Mesendoderm (in vitro differentiated cells): ENCODE measurements at regions not wholly inside any gene's neighbourhood (a gene's known extent, or its start where the extent isn't known, plus 50 kb on each side); places are given as distances from the start of the nearest gene placed in this dataset.

Experiments used
- DNase-seq: peaks from one replicate; pipeline ENCODE4 v3.0.0; 2013
- H2AK5ac ChIP-seq: 2 replicates; pipeline ENCODE4 v1.6.1; 2013; ENCODE audit warnings: low read length, inconsistent platforms
- H2BK120ac ChIP-seq: 2 replicates; pipeline ENCODE4 v1.6.1; 2013; ENCODE audit warnings: low read depth, mild to moderate bottlenecking, low read length, moderate library complexity, mixed read lengths
- H2BK15ac ChIP-seq: replicated peaks from 2 replicates; pipeline ENCODE4 v1.6.1; 2013; ENCODE audit warnings: low read depth, mild to moderate bottlenecking, moderate library complexity
- H2BK5ac ChIP-seq: 2 replicates; pipeline ENCODE4 v1.6.1; 2013; ENCODE audit warnings: low read length, inconsistent platforms
- H3K18ac ChIP-seq: 2 replicates; pipeline ENCODE4 v1.6.1; 2013; ENCODE audit warnings: mild to moderate bottlenecking, low read length, mixed read lengths
- H3K23ac ChIP-seq: one replicate; pipeline ENCODE4 v1.6.1; 2013; ENCODE audit warnings: low read length
- H3K27ac ChIP-seq: 2 replicates; pipeline ENCODE4 v1.5.1; 2013; ENCODE audit warnings: low read depth, mild to moderate bottlenecking, inconsistent platforms, low read length, moderate library complexity
- H3K27me3 ChIP-seq: 2 replicates; pipeline ENCODE4 v1.6.1; 2013; ENCODE audit warnings: low read length, control low read depth, mild to moderate bottlenecking, inconsistent platforms; ENCODE audit not compliant: insufficient read depth, poor library complexity
- H3K36me3 ChIP-seq: 2 replicates; pipeline ENCODE4 v1.6.1; 2013; ENCODE audit warnings: low read length, inconsistent platforms; ENCODE audit not compliant: control insufficient read depth, insufficient read depth
- H3K4ac ChIP-seq: one replicate; pipeline ENCODE4 v1.6.1; 2013; ENCODE audit warnings: low read depth, mild to moderate bottlenecking, low read length, moderate library complexity
- H3K4me1 ChIP-seq: 2 replicates; pipeline ENCODE4 v1.6.1; 2013; ENCODE audit warnings: low read depth, low read length, inconsistent platforms; ENCODE audit not compliant: control insufficient read depth
- H3K4me2 ChIP-seq: 2 replicates; pipeline ENCODE4 v1.6.1; 2013; ENCODE audit warnings: low read length
- H3K4me3 ChIP-seq: 2 replicates; pipeline ENCODE4 v1.5.1; 2013; ENCODE audit warnings: mild to moderate bottlenecking, low read length
- H3K56ac ChIP-seq: one replicate; pipeline ENCODE4 v1.6.1; 2013; ENCODE audit warnings: low read length
- H3K79me1 ChIP-seq: 2 replicates; pipeline ENCODE4 v1.6.1; 2013; ENCODE audit warnings: low read length, inconsistent platforms
- H3K79me2 ChIP-seq: 2 replicates; pipeline ENCODE4 v1.6.1; 2013; ENCODE audit warnings: mild to moderate bottlenecking, low read length; ENCODE audit not compliant: control insufficient read depth, insufficient read depth
- H3K9ac ChIP-seq: 2 replicates; pipeline ENCODE4 v1.6.1; 2013; ENCODE audit warnings: low read length, inconsistent platforms
- H4K5ac ChIP-seq: one replicate; pipeline ENCODE4 v1.6.1; 2013; ENCODE audit warnings: low read length
- H4K8ac ChIP-seq: one replicate; pipeline ENCODE4 v1.6.1; 2013; ENCODE audit warnings: low read depth, mild to moderate bottlenecking, control low read depth, low read length, moderate library complexity
- WGBS: extraction: QIAGEN DNeasy Blood & Tissue Kit; methylation state at CpG from one replicate; pipeline ENCODE4 v1.1.7; 2013; ENCODE audit warnings: low lambda C conversion rate, missing lambda C conversion rate; ENCODE audit not compliant: insufficient coverage; ENCODE audit errors: extremely low coverage; 5-methylcytosine and 5-hydroxymethylcytosine counted together

DNA sequence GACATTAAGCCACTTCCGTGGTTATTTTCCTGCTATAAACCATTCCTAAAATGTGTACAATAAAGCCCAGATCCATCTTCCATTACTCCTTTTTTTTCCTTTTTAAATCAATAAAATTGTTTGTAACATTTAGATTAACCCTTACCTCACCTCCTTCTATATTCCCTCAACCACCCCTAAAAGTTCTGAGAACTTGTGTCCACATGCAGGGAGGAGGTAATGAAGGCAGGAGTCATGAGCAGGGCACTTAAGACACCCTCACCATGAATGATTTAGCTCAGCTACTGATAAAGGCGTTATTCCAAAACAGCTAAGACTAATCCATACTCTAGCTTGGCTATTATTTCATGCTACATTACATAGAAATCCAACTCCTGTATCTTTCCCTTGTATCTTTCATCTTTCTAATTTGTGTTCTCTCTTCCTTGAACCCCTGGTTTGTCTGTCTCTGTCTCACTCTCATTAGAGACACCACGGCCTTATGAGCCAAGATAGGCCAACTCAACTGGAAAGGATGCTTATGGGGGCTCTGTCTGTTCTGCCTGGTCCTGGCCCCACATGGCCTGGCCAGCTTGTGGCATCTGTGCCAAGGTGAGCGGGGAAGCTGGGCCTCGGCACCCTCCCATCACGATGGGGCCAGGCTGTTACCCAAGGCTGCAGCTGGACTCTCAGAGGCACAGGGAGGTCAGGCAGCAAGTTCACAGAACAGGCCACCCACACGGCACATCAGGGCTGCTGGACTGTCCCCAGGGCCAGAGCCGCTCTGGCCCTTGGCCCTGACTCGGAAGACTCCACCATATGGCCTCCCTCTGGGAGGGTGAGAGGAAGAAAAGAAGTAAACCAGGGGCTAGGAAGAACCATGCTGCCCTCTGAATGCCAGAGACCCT, 294.4 kb downstream of the SOX9 start:
- H3K23ac ChIP-seq = no peak overlapping the region
- no peak overlapping the region for H3K4me2 ChIP-seq
- no peak overlapping the region for H3K4me3 ChIP-seq
- no peak overlapping the region for H3K9ac ChIP-seq
- H3K36me3 ChIP-seq = no peaks in the 10 kb centered on the region
- H2BK15ac ChIP-seq = no peak overlapping the region
- no peak overlapping the region for H4K8ac ChIP-seq
- no peak overlapping the region for H2AK5ac ChIP-seq
- H2BK5ac ChIP-seq = no peak overlapping the region
- no peaks in the 10 kb centered on the region for H3K79me2 ChIP-seq
- no peaks in the 10 kb centered on the region for H3K27me3 ChIP-seq
- H3K27ac ChIP-seq = no peak overlapping the region
- H3K56ac ChIP-seq = no peak overlapping the region
- DNase-seq = no peak
- H4K5ac ChIP-seq = no peak overlapping the region
- H3K4ac ChIP-seq = no peak overlapping the region
- WGBS = no CpG with 5 or more reads among the region's 9 CpGs
- H2BK120ac ChIP-seq = no peak overlapping the region
- H3K4me1 ChIP-seq = no peaks in the 10 kb centered on the region
- H3K18ac ChIP-seq = no peak overlapping the region
- H3K79me1 ChIP-seq = no peaks in the 10 kb centered on the region

DNA sequence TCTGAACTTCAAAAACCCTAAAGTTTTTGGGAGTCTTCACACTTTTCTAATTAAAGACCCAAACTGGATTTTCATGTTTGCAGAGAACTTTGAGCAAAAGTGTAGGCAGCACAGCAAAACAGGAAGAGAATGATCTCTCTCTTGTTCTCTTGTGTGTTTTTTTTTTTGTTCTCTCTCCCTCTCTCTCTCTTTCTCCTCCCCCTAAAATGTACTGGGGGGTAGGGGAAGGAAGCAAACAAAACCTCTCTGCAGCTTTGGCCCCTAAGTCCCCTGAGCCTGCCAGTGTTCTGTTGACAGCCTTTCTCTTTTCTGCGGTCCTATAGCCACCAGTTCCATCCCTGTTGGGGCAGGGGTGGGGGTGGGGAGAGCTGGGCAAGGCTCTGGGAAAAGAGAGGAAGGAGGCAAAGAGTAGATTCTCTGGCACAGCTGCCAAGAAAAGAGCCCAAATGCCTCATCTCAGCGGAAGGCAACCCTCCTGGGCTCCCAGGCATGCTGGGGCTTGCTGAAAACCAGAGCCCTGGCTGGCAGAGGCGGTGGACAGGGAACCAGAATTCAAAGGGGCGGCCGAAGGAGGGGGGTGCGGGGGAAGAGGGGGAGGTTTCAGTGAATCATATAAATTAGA, 295.3 kb downstream of the SOX9 start:
- no CpG with 5 or more reads among the region's 6 CpGs for WGBS
- H3K4me1 ChIP-seq = no peaks in the 10 kb centered on the region
- no peak overlapping the region for H3K4ac ChIP-seq
- H4K8ac ChIP-seq = no peak overlapping the region
- H2AK5ac ChIP-seq = no peak overlapping the region
- peak overlapping the region; percentile 34 for H3K18ac ChIP-seq
- H4K5ac ChIP-seq = no peak overlapping the region
- no peak overlapping the region for H3K27ac ChIP-seq
- H3K4me3 ChIP-seq = no peak overlapping the region
- H3K79me1 ChIP-seq = no peaks in the 10 kb centered on the region
- H3K36me3 ChIP-seq = no peaks in the 10 kb centered on the region
- H2BK15ac ChIP-seq = no peak overlapping the region
- no peaks in the 10 kb centered on the region for H3K79me2 ChIP-seq
- H3K27me3 ChIP-seq = no peaks in the 10 kb centered on the region
- no peak overlapping the region for H2BK120ac ChIP-seq
- H3K9ac ChIP-seq = no peak overlapping the region
- no peak for DNase-seq
- H3K23ac ChIP-seq = no peak overlapping the region
- H2BK5ac ChIP-seq = no peak overlapping the region
- peak overlapping the region; percentile 62 for H3K56ac ChIP-seq
- H3K4me2 ChIP-seq = no peak overlapping the region

DNA sequence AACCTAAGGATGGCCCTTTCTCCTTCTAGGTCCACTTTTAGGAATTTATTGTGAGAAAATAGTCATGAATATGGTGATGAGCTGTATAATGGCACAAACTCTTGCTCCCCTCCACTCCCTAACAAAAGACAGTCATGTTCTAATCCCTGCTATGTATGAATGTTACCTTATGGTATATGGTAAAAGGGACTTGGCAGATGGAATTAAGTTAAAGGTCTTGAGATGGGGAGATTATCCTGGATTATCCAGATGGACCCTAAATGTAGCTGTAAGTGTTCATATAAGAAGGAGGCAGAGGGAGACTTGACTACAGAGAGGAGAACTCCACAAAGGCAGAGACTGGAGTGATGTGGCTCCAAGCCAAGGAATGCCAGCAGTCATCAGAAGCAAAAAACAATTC, 296.1 kb downstream of the SOX9 start:
- Histone ChIP-seq H4K5ac (no peak overlapping the region), H3K27me3 (no peaks in the 10 kb centered on the region), H3K9ac (no peak overlapping the region), H3K79me2 (no peaks in the 10 kb centered on the region), H3K27ac (no peak overlapping the region), H4K8ac (no peak overlapping the region), H2AK5ac (no peak overlapping the region), H3K23ac (no peak overlapping the region), H3K4me2 (no peak overlapping the region), H2BK15ac (no peak overlapping the region), H3K4ac (no peak overlapping the region), H2BK120ac (no peak overlapping the region), H3K79me1 (no peaks in the 10 kb centered on the region), H3K36me3 (no peaks in the 10 kb centered on the region), H3K56ac (no peak overlapping the region), H3K4me1 (no peaks in the 10 kb centered on the region), H3K4me3 (no peak overlapping the region), H3K18ac (no peak overlapping the region), H2BK5ac (no peak overlapping the region)
- DNase-seq = no peak

DNA sequence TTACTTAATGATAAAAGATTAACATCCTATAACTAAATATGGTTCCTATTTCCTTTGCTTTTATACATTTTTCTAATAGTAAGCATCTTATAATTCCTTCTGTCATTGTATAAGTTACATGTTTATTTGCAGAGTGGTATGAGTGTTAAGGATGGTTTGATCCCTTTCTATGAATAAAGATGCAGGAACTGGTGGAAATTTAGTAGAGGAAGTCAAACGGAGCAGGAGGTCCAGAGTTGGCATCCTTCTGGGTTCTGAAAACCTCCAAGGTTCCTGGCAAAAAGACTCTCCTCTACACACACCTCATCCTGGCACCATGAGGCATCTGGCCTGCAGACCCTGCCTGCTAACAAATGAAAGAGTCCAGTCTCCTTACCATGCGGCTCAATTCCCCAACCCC, 296.8 kb downstream of the SOX9 start:
- no peak overlapping the region for H3K4ac ChIP-seq
- H3K4me3 ChIP-seq = no peak overlapping the region
- H3K79me1 ChIP-seq = no peaks in the 10 kb centered on the region
- H3K4me1 ChIP-seq = no peaks in the 10 kb centered on the region
- no peak overlapping the region for H3K23ac ChIP-seq
- H3K27me3 ChIP-seq = no peaks in the 10 kb centered on the region
- no peak overlapping the region for H4K8ac ChIP-seq
- no peak overlapping the region for H2BK120ac ChIP-seq
- DNase-seq = no peak
- WGBS = no CpG with 5 or more reads among the region's 2 CpGs
- H3K56ac ChIP-seq = no peak overlapping the region
- H3K18ac ChIP-seq = no peak overlapping the region
- no peak overlapping the region for H3K4me2 ChIP-seq
- no peak overlapping the region for H2BK5ac ChIP-seq
- no peak overlapping the region for H2BK15ac ChIP-seq
- H4K5ac ChIP-seq = no peak overlapping the region
- H3K79me2 ChIP-seq = no peaks in the 10 kb centered on the region
- no peaks in the 10 kb centered on the region for H3K36me3 ChIP-seq
- no peak overlapping the region for H3K27ac ChIP-seq
- H3K9ac ChIP-seq = no peak overlapping the region
- H2AK5ac ChIP-seq = no peak overlapping the region

DNA sequence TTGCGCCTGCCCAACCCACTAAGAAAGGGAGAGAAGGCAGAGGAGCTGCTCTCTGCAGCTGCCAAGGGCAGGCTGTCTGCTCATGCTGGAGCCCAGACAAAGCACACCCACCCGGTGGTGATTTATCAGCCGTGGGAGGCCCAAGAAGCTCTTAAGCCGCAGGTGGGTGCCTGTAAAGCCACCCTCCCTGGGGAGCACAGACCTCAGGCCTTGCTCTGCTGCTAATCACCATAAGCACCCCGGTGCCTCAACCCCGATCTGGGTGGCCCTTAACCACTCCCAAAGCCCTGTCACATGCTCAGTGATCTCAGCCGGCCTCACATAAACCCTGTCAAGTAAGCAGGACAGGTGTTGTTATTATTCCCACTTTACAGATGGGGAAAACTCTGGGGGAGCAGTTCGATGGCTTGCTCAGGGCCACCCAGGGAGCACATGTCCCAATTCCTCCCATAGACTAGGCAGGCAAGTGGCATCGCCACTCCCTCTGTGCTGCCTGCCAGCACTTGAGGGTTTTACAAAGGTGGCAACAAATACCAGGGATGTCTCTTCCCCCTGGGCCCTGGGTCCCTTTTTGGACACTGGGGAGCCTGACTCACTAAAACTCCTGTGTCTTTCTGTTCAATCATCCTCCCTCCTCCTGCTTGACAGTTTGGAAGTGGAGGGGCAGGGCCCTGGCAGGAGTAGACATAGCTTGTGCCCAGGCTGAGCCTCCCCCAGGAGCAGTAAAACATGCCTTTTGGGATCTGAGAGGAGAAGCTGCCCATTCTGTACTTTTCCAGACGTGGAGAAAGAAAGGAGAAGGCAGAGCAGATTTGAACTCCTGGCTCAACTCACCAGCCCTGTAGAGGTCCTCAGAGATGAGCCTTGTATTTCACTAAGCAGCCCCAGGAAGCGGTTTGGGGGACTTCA, 299.3 kb downstream of the SOX9 start:
- H3K23ac ChIP-seq = no peak overlapping the region
- WGBS = no CpG with 5 or more reads among the region's 11 CpGs

More for the DNA sequence above, 299.3 kb downstream of the SOX9 start:
- H4K5ac ChIP-seq = no peak overlapping the region
- no peaks in the 10 kb centered on the region for H3K4me1 ChIP-seq
- H3K4ac ChIP-seq = no peak overlapping the region
- no peak overlapping the region for H3K4me3 ChIP-seq
- no peak overlapping the region for H3K18ac ChIP-seq
- DNase-seq = no peak
- no peak overlapping the region for H3K56ac ChIP-seq
- no peak overlapping the region for H4K8ac ChIP-seq
- H3K27ac ChIP-seq = no peak overlapping the region
- H3K79me2 ChIP-seq = no peaks in the 10 kb centered on the region
- no peaks in the 10 kb centered on the region for H3K27me3 ChIP-seq
- H2BK120ac ChIP-seq = no peak overlapping the region
- no peaks in the 10 kb centered on the region for H3K36me3 ChIP-seq
- no peak overlapping the region for H3K4me2 ChIP-seq
- no peak overlapping the region for H2BK5ac ChIP-seq
- H3K79me1 ChIP-seq = no peaks in the 10 kb centered on the region
- H3K9ac ChIP-seq = no peak overlapping the region
- H2AK5ac ChIP-seq = no peak overlapping the region
- H2BK15ac ChIP-seq = no peak overlapping the region
